HG03442 (cell line): ENCODE measurements at regions not wholly inside any gene's neighbourhood (a gene's known extent, or its start where the extent isn't known, plus 50 kb on each side); places are given as distances from the start of the nearest gene placed in this dataset.

Source experiments
- ATAC-seq: cut with Tn5 transposase; IDR thresholded peaks from one replicate; pipeline ENCODE4 v1.9.1; 2021; ENCODE audit warnings: mild to moderate bottlenecking, moderate library complexity; ENCODE audit not compliant: unreplicated experiment

DNA sequence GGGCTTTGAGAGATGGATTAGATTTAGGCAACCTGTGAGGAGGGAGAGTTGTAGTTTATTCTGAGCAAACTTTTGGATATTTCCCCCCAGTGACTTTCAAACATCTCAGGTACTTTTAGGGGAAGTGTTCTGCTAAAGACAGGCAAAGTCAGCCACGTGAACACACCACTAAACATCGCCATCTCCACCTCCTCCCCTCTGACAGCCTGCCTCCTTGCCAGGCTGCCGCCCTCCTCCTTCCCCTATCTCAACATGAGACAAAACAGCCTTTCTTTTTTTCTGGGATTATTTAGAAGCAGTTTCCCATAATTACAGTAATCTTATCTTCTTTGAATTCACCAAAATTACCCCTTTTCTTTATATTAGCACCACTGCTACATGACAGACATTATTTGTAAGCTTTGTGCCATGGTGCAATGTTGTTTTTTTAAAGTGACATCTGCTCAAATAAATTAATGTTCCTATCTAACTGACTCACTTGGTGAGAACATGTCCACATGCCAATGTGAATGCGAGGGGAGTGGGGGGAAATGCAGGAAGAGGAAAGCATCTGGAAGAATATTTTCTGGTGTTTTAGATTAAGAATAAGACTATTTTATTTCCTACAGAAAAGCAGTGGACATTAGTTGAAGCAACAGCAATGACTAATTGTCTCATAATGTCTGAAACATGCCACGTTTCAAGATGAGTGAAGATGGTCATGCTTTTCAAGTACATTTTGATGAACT is 147.8 kb upstream of the ATP1B1 start:
- no peak for ATAC-seq

DNA sequence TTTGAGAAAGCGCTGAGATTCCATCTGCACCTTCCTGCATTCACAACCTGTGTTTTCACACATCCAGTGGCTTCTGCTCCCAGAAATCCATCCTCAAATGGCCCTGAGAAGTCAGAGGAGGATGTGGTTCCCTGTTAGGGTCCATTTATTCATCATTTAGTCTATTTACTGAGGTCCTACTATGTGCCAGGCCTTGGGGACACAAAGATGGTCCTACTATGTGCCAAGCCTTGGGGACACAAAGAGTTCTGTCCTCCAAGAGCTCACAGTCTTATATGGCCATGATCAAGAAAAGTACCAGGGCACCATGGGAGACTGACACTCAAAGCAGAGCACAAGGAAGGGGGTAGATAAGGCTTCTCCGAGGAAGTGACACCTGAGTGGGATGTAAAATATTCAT is 147.1 kb upstream of the ATP1B1 start:
- ATAC-seq: no peak

DNA sequence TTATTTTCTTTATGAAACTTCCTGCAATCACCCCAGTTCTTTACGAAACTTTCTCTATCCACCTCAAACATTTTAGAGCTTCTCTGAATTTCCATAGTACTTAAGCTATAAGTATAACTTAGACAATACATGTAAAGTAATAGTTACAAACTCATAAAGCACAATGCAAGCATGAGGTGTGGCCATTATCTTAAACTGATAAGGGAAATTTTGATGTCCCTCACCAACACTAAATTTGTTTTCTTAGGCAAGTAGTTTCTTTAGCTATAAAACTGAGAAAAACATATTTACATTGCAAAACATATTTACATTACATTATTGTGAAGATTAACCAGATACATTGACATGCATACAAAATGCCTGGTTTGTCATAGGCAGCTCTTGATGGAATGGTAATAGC is 146.4 kb upstream of the ATP1B1 start:
- no peak for ATAC-seq

DNA sequence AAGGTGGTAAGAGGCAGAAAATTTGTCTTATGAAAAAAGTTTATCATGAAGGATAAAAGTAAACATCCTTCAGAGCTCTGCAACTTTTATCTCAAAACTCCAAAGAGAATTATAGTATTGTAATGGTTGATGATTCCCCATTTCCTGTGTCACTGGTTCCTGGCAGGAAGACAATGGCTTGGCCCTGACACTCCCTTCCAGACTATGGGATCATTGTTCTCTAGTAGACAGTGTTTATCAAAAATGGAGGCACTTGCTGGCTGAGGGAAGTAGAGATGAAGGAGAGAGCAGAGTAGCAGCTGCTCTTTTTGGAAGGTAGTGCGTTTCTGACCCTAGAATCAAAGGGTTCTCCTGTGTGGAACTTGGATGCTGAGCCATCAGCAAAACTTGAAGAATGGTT is 145.9 kb upstream of the ATP1B1 start:
- ATAC-seq: no peak

DNA sequence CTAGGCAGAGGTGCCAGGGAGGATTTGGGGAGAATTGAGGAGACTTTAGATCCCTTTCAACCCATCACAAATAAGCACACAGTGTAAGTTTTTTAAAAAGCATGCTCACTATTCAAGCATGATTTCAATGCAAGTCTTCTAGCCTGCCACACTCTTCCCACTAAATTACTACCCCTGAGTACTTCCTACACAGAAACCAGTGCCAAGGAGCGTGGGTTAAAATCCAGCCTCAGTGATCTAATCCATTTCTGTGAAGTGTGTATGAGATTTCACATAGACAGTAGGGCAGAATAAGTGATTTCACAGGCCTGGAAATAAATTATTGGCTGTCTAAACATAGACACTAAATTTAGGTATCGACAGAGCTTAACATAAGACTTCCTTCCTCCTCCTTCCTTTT is 142.9 kb upstream of the ATP1B1 start:
- ATAC-seq: no peak

DNA sequence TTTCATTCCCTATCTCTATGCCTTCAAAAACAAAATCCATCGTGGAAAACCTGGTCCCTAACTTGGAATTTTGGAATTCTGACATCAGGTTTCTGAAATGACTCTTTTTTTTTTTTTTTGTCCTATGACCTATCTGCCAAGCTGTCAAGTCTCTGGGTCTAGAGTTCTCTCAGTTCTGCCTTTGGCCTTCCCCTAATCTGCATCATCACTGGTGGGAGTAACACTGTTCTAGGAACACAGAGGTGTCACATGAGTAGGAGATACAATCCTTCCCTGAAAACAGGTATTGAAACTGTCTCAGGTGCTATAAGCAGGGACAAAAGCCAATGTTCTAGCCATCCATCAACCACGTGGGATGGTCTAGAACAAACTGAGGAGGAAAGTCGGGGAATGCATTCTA is 142.0 kb upstream of the ATP1B1 start:
- peak; percentile 43 for ATAC-seq

DNA sequence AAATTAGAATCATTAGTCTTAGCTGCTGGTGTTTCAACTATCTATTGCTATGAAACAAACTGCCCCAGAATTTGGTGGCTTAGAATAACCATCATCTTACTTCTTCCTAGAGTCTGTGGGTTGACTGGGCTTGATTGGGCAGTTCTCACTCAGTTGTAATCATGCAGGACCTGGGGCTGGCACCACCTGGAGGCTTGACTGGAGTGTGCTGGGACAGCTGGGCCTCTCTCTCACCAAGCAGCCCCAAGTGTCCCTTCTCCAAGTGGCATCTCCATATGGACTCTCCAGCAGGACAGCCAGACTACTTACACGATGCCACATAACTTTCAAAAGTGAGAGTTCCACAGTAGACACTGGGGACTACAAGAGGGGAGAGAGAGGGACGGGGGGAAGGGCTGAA is 140.3 kb upstream of the ATP1B1 start:
- no peak for ATAC-seq

DNA sequence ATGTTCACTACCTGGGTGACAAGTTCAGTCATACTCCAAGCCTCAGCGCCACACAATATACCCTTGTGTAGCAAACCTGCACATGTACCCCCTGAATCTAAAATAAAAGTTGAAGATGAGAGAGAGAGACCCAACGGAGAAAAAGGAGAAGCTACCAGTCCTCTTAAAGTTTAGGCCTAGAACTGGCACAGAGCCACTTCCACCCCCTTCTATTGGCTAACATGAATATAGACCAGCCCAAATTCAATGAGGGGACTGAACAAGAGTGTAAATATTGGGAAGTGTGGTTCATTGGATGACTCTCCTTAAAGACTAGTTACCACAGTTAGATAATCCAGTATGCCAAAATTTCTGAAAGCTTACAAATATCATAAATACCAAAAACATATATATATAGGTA is 139.9 kb upstream of the ATP1B1 start:
- ATAC-seq: no peak

DNA sequence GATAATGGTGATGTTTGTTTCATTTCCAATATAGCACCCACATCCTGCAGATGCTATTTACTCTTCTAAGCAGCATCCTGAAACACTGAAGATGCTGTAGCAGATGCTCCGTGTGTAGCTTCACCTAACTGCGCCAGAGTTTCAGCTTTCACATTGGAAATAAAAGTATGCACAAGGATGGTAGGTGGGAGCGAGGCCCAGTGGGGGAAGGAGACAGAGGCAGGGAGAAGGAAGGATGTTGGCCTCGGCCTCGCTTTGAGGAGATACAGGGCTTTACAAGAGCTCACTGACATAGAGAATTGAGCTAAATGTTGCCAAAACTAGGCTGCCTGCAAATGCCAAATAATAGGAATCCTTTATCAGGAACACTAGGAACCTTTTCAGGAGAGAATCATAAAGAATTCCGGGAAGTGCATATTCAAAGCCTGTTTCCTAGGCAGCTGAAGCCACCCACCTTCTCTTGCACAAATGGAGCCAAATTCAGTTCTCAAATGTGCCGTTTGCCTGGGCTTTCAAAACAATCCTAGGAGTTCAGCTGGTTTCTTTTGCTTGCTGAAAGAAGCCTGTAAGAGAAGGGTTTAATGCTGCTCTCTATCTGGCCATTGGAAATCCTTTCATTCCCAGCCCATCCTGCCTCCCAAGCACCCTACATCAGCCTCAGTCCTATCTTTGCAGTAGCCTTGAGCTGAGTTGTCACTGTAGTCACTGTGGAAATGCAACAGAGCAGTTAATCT is 135.4 kb upstream of the ATP1B1 start:
- no peak for ATAC-seq

DNA sequence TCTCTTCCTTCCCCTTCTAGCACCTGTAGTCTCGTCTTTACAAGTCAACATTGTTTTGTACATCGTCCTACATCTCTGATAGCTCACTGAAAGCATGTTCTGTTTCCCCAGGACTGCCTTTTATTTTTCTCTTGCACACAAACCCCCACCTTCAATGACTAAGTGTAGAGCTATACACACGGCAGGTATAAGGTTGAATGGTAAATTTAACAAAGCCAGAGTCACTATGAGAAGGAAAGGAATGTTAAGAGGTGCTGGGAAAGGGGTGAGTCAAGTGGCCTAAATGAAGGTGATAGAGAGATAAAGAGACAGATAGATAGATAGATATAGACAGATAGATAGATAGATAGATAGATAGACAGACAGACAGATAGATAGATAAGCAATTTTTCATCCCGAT is 134.3 kb upstream of the ATP1B1 start:
- ATAC-seq: no peak

DNA sequence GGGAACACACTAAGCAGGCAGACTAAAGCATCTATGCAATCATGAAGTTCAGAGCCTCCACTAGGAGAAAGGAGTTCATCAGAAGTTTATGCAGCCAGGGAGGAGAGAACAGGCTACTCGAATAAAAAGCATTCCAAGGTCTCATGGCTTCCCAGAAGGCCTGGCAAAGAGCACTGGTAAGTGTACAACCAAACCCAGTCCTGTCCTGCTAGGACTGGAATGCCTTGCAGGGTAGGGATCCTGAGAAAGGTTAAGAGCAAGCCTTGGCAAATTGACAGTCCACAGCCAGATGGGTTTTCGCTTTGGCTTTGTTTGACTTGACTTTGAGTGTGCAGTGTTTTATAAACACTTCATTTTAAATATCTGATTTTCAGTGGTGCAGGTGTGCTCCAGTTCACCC is 133.6 kb upstream of the ATP1B1 start:
- no peak for ATAC-seq

DNA sequence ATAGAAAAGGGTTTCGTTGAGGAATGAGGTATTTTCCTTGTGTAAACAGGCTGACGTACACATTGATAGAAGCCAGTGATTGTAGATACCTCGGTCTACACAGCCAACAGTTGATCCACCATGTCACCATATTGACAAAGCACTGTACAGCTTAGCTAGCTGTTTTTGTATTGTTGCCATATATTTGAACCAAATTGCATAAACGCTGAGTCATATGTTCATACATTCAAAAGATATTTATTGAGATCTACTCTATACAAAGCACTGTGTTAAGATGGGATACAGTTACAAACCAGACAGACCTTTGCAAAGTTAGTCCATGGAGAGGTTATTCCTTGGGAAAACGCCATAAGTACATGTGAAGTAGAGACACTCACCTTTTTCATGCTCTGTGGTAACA is 132.4 kb upstream of the ATP1B1 start:
- no peak for ATAC-seq

DNA sequence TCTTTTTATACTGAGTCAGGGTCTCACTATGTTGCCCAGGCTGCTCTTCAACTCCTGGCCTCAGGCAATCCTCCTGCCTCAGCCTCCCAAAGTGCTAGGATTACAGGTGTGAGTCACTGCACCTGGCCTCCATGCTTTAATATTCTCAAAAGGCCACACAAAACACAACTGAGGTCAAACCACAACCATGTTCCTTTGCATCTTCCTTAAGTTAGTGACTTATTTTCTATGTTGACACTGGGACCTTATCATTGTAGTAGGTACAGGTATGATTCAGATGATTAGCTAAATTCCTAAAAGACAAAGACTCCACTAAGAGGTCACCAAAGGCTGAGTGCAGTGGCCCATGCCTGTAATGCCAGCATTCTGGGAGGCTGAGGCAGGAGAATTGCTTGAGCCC is 131.9 kb upstream of the ATP1B1 start:
- ATAC-seq: no peak

DNA sequence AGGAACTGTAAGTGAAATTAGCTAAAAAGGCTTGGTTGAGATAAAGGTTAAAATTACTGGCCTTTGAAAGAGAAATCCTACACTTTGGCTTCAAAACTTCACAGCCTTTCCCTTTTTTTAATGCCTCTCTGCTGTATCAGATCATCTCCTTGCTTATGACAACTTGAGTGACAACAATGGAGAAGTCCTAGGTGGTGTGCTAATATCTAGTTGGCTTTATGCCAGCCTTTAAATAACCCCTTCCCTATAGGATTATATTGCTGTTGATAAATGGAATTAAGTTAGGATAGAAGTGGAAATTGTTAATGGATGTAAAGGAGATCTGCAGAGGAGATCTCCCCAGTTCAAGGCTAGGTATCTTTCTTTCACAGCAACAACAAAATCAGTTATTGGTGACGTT is 130.2 kb upstream of the ATP1B1 start:
- ATAC-seq: no peak

DNA sequence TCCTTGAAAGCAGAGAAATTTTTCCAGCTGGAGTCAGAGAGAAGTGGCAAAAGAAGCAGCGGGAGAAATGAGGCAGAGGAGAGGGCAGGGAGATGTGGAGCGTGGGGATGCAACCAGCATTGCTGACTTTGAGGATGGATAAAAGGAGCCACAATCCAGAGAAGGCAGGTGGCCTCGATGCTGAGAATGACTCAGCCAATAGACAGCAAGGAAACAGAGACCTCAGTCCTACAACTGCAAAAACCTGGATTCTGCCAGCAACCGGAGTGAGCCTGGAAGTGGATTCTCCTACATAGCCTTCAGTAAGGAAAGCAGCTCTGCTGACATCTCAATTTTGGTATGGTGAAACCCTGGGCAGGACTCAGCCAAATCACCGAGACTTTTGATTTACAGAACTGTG is 128.9 kb upstream of the ATP1B1 start:
- no peak for ATAC-seq

DNA sequence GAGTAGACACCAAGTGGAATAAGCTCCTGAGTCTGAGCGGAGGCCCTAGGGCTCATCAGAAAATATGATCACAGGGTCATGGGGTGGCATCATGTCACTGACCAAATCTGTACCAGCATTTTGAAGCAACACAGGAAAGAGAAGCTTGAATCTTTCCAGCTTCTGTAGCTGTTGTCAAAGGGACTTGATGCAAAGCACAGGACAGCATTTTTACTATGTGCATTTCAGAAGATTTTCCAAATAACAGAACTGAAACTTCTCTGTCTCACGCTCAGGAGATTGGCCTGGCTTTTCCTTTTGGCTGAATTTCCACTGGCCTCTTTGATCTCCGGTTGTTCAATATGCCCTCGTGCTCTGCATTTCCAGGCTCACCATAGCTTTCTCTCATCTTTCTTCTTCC is 127.2 kb upstream of the ATP1B1 start:
- ATAC-seq: no peak

DNA sequence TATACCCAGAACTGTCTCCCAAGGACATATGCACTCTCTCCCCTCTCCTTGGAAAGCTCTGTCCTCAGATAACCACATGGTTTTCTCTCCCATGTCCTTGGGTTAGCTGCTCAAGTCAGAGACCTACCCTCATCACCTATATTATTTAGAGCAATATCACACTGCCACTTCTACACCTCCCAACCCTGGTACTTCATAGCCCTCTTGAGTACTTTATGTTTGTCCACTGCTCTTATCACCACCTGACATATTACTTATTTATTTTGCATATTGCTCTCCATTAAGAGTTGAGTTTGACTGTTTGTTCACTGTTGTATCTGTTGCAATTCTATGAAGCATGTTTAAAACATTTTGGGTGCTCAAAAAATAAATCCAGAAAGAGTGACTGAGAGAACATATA is 126.3 kb upstream of the ATP1B1 start:
- ATAC-seq: no peak

DNA sequence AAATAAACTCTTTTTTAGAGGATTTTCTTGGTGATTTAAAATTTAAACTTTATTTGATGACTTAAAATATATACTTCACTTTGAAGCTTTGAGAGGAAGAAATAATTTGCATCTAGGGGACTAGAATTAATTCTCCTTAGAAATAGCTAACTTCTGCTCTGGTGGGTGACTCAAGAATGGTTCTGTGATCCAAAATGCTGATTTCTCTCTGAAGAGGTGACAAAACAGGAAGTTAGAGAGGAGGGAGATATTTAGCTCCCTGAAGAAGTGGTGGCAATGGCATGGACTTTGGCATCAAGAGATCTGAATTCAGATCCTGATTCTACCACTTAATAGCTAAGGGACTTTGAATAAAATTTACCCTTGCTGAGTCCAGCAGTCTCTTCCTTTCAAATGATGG is 125.8 kb upstream of the ATP1B1 start:
- ATAC-seq: no peak

DNA sequence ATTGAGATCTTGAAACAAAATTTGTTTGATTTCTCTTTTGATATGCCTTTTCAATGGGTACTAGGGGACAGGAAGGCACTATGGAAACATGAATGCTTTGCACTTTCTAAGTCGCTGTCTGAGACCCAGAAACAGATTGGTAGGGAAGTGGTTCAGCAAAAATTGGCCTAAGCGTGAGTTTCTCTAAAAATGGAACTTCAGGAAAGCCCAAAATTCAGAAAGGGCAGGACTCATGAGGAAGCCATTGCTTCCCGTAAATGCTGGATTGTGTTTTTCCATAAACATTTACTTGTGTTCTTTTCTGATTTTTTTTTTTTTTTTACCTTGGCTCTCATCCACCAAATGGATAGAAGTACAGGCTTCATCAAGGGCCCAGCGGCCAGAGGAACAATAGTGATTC is 123.7 kb upstream of the ATP1B1 start:
- ATAC-seq: no peak

DNA sequence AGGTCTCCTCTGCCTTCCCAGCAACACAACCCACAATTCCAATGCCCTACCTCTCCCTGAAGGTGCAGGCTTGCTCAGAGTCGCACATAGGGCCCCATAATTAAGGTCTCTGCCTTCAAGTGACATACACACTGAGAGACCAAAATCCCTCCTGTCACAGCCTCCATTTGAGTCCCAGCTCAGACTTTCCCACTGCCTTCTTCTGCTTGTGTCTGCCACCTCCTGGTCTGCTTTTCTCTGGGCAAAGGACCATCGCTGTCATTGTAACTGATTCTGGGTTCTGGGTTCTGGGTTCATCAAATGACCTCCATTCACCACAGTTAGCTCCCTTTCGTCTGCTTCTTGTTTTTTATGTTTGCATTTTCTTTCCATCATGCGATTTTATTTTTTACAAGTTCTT is 119.2 kb upstream of the ATP1B1 start:
- ATAC-seq: no peak

DNA sequence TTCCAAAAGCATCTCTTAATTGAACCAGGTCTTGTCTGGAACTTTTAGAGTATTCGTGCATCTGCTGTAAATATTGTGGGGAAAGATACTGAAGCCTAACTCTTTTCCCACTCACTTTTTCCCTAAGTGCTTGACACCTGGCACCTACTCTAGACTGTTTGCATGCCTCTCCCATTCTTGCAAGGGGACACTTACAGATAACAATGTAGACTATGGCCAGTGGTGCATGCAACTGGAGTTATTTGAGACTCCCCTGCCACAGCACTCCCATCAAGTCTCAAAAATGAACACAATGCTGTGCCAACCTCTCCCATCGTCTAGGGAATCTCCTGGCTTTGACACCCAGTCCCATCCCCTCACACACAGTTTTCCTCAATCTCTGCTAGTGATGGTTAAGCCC is 118.6 kb upstream of the ATP1B1 start:
- no peak for ATAC-seq

DNA sequence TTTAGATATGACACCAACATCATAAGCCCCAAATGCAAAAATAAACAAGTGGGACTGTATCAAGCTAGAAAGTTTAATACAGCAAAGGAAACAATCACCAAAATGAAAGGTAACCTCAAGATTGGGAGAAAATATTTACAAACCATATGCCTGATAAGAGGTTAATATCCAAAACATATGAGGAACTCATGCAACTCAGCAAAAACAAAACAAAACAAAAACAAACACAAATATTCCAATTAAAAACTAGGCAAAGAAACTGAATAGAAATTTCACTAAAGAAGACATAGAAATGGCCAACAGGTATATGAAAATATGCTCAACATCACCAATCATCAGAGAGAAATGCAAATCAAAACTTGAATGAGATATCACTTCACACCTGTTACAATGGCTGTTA is 116.5 kb upstream of the ATP1B1 start:
- ATAC-seq: no peak
